Right lobe of liver (tissue), 4 donors: ENCODE measurements at regions not wholly inside any gene's neighbourhood (a gene's known extent, or its start where the extent isn't known, plus 50 kb on each side); places are given as distances from the start of the nearest gene placed in this dataset.

ENCODE experiments used
- POLR2A ChIP-seq: fragments of 450-650 bp; IDR thresholded peaks from one replicate; pipeline ENCODE4 v1.6.1; 2017; ENCODE audit warnings: antibody characterized with exemption, mild to moderate bottlenecking
- TF ChIP-seq, protein P1 (sequence below), 4 donors: fragments of 200-600 bp in 3 of 4; fragments of 450-650 bp in 1 of 4; IDR thresholded peaks; one replicate each; pipeline versions ENCODE4 v1.5.1 to v1.8.0; 2016 to 2022; ENCODE audit warnings: antibody characterized with exemption in 4 of 4, mild to moderate bottlenecking in 2 of 4
- donor health status: DM: no; HTN: no; CAD: no.
- donor health status: DM: no; HTN: no; CAD: no.
- donor health status: DM: no; HTN: yes; CAD: no.

DNA sequence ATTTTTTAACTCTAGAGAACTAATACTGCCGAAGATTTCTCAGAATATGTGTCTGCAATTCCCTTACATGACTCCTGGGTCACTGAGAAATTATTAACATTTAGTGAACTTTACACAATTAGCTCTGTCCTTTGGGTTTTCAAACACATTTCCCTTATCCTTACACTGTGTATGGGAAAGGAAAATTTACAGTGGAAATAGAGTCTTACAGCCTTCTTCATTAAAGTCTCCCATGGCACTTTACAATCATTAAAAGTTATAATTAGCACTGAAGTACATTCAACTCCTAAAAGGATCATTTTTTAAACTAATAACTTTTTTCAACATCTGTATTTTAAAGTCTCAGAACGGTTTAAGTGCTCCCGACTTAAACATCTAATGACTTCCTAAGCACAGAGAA is 627.5 kb upstream of the TYRP1 start:
- TF ChIP-seq, protein P1, sequence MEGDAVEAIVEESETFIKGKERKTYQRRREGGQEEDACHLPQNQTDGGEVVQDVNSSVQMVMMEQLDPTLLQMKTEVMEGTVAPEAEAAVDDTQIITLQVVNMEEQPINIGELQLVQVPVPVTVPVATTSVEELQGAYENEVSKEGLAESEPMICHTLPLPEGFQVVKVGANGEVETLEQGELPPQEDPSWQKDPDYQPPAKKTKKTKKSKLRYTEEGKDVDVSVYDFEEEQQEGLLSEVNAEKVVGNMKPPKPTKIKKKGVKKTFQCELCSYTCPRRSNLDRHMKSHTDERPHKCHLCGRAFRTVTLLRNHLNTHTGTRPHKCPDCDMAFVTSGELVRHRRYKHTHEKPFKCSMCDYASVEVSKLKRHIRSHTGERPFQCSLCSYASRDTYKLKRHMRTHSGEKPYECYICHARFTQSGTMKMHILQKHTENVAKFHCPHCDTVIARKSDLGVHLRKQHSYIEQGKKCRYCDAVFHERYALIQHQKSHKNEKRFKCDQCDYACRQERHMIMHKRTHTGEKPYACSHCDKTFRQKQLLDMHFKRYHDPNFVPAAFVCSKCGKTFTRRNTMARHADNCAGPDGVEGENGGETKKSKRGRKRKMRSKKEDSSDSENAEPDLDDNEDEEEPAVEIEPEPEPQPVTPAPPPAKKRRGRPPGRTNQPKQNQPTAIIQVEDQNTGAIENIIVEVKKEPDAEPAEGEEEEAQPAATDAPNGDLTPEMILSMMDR (IDR thresholded peaks at IDR 0.05) = no peak
- TF ChIP-seq POLR2A = no peak
